NCI-H748 treated with DMSO at 0.1 percent for 48 hours (cell line): ENCODE measurements at regions not wholly inside any gene's neighbourhood (a gene's known extent, or its start where the extent isn't known, plus 50 kb on each side); places are given as distances from the start of the nearest gene placed in this dataset.
"Not testable (repeated sequence)": the region's sequence is repeated elsewhere in the genome, so short reads cannot be mapped to it uniquely, and the experiment has no call there.

Source experiments
- DNase-seq: peaks from one replicate; lab custom pipeline; 2025; lab: John Stamatoyannopoulos, UW

GRCh38 chr1:67530071-67530470, 99.9 kb upstream of the SERBP1 start:
- DNase-seq: no peak

GRCh38 chr1:67532452-67533216, 102.4 kb upstream of the SERBP1 start:
- DNase-seq: peak; percentile 60

GRCh38 chr1:67534627-67535065, 104.4 kb upstream of the SERBP1 start:
- no peak for DNase-seq

GRCh38 chr1:67535474-67535873, 105.3 kb upstream of the SERBP1 start:
- peak; percentile 39 for DNase-seq

- DNase-seq: no peak
Measured at GRCh38 chr1:67536957-67537666, 106.9 kb upstream of the SERBP1 start.

- no peak for DNase-seq
Measured at GRCh38 chr1:67537667-67538018, 107.4 kb upstream of the SERBP1 start.

- no peak for DNase-seq
Measured at GRCh38 chr1:67540025-67540732, 110.0 kb upstream of the SERBP1 start.

- DNase-seq: no peak
Measured at GRCh38 chr1:67540733-67541125, 110.5 kb upstream of the SERBP1 start.

- DNase-seq: no peak
Measured at GRCh38 chr1:67542747-67543146, 112.5 kb upstream of the SERBP1 start.

GRCh38 chr1:67544921-67545320, 114.7 kb upstream of the SERBP1 start:
- no peak for DNase-seq

GRCh38 chr1:67545364-67545763, 115.2 kb upstream of the SERBP1 start:
- DNase-seq: no peak

- no peak for DNase-seq
Measured at GRCh38 chr1:67551375-67551774, 121.2 kb upstream of the SERBP1 start.

GRCh38 chr1:67552336-67552759, 122.1 kb upstream of the SERBP1 start:
- DNase-seq: no peak

- not testable (repeated sequence) for DNase-seq
Measured at GRCh38 chr1:67554204-67554603, 124.0 kb upstream of the SERBP1 start.

- no peak for DNase-seq
Measured at GRCh38 chr1:67555461-67556296, 125.5 kb upstream of the SERBP1 start.

- no peak for DNase-seq
Measured at GRCh38 chr1:67556297-67556900, 126.2 kb upstream of the SERBP1 start.

GRCh38 chr1:67557696-67558448, 127.1 kb upstream of the GADD45A start:
- DNase-seq: no peak

GRCh38 chr1:67558449-67559193, 126.4 kb upstream of the GADD45A start:
- DNase-seq: no peak

- DNase-seq: no peak
Measured at GRCh38 chr1:67559222-67559700, 125.7 kb upstream of the GADD45A start.
